NB4 (cell line): ENCODE measurements at regions not wholly inside any gene's neighbourhood (a gene's known extent, or its start where the extent isn't known, plus 50 kb on each side); places are given as distances from the start of the nearest gene placed in this dataset.

Experiments used
- CTCF ChIP-seq: IDR thresholded peaks from one replicate; pipeline ENCODE4 v1.5.1; 2012; ENCODE audit warnings: low read depth, low read length
- MAX ChIP-seq: IDR thresholded peaks from 2 replicates; pipeline ENCODE4 v1.6.1; 2011; ENCODE audit warnings: low read depth, low read length
- POLR2A ChIP-seq: IDR thresholded peaks from 2 replicates; pipeline ENCODE4 v1.6.1; 2011; ENCODE audit warnings: mild to moderate bottlenecking; ENCODE audit not compliant: insufficient read length; ENCODE audit errors: extremely low read depth

- TF ChIP-seq CTCF (no peak), MAX (no peak), POLR2A (no peak)
Measured at GRCh38 chr5:7317751-7318150, 78.2 kb upstream of the ADCY2 start.
